ENCODE measurements at regions not wholly inside any gene's neighbourhood (a gene's known extent, or its start where the extent isn't known, plus 50 kb on each side); places are given as distances from the start of the nearest gene placed in this dataset.

- no peak for TF ChIP-seq CTCF (conservative IDR thresholded peaks at IDR 0.05)
- no peak for TF ChIP-seq EZH2 (IDR thresholded peaks at IDR 0.05; ENCODE audit: low read depth)
These were observed 52.5 kb upstream of the KCNMB2 start for GRCh38 chr3:178483704-178484103.

All from PC-9 (cell line).